COLO668 (cell line): ENCODE measurements at regions not wholly inside any gene's neighbourhood (a gene's known extent, or its start where the extent isn't known, plus 50 kb on each side); places are given as distances from the start of the nearest gene placed in this dataset.

Experiments used
- DNase-seq: peaks from one replicate; lab custom pipeline; 2025; ENCODE audit not compliant: unreplicated experiment; lab: John Stamatoyannopoulos, UW

- DNase-seq, result no peak
Observed at GRCh38 chr4:84441758-84442377, 57.2 kb downstream of the NKX6-1 start.

- DNase-seq, result no peak
Observed at GRCh38 chr4:84439996-84440395, 59.1 kb downstream of the NKX6-1 start.

- DNase-seq, result no peak
Observed at GRCh38 chr4:84436812-84437211, 62.3 kb downstream of the NKX6-1 start.

- no peak for DNase-seq
Observed at GRCh38 chr4:84434344-84434743, 64.7 kb downstream of the NKX6-1 start.

- DNase-seq, result no peak
Observed at GRCh38 chr4:84433633-84434222, 65.4 kb downstream of the NKX6-1 start.

GRCh38 chr4:84432713-84433112, 66.4 kb downstream of the NKX6-1 start:
- DNase-seq, result no peak

- no peak for DNase-seq
Observed at GRCh38 chr4:84420608-84421007, 78.5 kb downstream of the NKX6-1 start.

GRCh38 chr4:84419201-84419600, 79.9 kb downstream of the NKX6-1 start:
- no peak for DNase-seq

- no peak for DNase-seq
Observed at GRCh38 chr4:84417997-84418709, 80.9 kb downstream of the NKX6-1 start.

GRCh38 chr4:84413976-84414375, 85.1 kb downstream of the NKX6-1 start:
- DNase-seq, result no peak

- DNase-seq, result no peak
Observed at GRCh38 chr4:84413480-84413879, 85.6 kb downstream of the NKX6-1 start.

- no peak for DNase-seq
Observed at GRCh38 chr4:84412062-84412461, 87.0 kb downstream of the NKX6-1 start.

- no peak for DNase-seq
Observed at GRCh38 chr4:84407554-84408407, 91.3 kb downstream of the NKX6-1 start.

- no peak for DNase-seq
Observed at GRCh38 chr4:84403656-84404055, 95.4 kb downstream of the NKX6-1 start.

- DNase-seq, result no peak
Observed at GRCh38 chr4:84401701-84402306, 97.3 kb downstream of the NKX6-1 start.

- DNase-seq, result no peak
Observed at GRCh38 chr4:84394386-84394785, 104.7 kb downstream of the NKX6-1 start.

GRCh38 chr4:84392951-84393590, 106.0 kb downstream of the NKX6-1 start:
- DNase-seq, result no peak

- DNase-seq, result no peak
Observed at GRCh38 chr4:84389406-84389805, 109.7 kb downstream of the NKX6-1 start.

- no peak for DNase-seq
Observed at GRCh38 chr4:84385203-84385602, 113.9 kb downstream of the NKX6-1 start.

GRCh38 chr4:84384801-84385200, 114.3 kb downstream of the NKX6-1 start:
- DNase-seq, result no peak

- no peak for DNase-seq
Observed at GRCh38 chr4:84381759-84382158, 117.3 kb downstream of the NKX6-1 start.
